GM04504 (cell line): ENCODE measurements at regions not wholly inside any gene's neighbourhood (a gene's known extent, or its start where the extent isn't known, plus 50 kb on each side); places are given as distances from the start of the nearest gene placed in this dataset.
"Not testable (repeated sequence)": the region's sequence is repeated elsewhere in the genome, so short reads cannot be mapped to it uniquely, and the experiment has no call there.

Source experiments
- DNase-seq: peaks from one replicate; pipeline ENCODE4 v3.0.0-alpha.2; 2012; ENCODE audit warnings: low read depth

GRCh38 chr4:111960241-111960667, 185.0 kb upstream of the FAM241A start:
- DNase-seq, result peak; percentile 52

DNA sequence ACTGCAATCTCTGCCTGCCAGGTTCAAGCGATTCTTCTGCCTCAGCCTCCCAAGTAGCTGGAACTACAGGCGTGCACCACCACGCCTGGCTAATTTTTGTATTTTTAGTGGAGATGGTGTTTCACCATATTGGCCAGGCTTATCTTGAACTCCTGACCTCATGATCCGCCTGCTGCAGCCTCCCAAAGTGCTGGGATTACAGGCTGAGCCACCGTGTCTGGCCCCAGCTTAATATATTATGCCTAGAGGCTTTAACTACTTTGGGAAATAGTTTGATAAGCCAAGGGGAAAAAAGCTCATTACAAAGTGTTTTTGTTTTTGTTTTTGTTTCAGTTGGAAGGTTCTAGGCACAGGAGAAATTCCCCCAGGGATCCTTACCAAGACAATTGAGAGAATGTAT, 184.2 kb upstream of the FAM241A start:
- not testable (repeated sequence) for DNase-seq

DNA sequence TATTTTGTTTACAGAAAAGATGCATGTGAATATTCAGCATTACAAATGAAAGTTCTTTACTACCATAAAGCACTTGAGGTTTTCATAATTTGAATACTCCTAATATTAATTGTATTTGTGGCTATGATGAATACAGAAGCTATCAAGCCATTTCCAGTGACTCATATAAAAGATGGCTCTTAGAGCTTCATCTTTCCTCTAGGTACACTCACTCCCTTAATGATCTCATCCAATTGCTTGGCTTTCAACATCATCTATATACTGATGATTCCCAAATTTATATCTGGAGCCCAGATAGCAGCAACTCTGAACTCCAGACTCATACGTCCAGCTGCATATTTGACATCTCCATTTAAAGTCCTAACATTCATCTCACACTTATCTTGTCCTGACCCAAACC, 183.4 kb upstream of the FAM241A start:
- DNase-seq, result no peak

DNA sequence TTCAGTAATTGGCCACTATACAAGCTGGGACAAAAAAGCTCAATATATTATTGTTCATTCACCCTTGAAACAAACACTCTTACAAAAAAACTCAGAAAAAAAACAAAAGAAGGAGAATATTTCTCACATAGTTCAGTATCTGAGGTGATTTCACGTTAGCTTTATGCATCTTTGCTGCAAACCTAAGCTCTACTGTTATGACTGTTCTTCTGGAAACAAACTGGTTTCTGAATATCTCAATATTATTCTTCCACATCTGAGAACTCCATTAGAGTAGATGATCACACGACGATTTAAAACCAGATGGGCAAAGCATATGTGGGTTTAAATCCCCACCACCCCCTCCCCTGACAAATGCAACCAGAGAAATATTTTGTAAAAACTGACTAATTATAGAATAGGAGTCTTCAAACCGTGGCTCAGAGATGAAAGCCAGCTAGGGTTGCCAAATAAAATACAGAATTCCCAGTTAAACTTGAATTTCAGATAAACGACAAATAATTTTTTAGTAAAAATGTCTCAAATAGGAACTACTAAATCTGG, 182.0 kb upstream of the FAM241A start:
- no peak for DNase-seq

- DNase-seq, result no peak
Measured at GRCh38 chr4:111977419-111977965, 167.8 kb upstream of the FAM241A start.

DNA sequence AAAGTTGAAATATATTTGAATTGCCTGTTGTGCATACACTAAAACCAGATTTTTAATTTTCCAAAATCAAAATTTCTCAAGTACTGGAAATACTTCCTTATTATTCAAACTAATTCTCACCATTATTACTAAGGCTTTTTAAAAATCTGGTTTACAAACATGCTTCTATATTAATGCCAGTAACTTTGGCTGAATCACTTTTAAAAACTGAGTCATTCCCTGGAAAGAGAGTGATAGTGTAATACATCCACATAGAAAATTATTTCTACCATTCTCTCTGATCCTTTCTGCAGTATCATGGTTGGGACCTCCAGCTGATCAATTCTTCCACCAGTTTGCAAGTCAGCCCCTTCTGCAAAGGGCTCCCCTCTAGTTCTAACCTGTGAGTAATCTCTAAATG, 165.3 kb upstream of the FAM241A start:
- DNase-seq, result no peak

DNA sequence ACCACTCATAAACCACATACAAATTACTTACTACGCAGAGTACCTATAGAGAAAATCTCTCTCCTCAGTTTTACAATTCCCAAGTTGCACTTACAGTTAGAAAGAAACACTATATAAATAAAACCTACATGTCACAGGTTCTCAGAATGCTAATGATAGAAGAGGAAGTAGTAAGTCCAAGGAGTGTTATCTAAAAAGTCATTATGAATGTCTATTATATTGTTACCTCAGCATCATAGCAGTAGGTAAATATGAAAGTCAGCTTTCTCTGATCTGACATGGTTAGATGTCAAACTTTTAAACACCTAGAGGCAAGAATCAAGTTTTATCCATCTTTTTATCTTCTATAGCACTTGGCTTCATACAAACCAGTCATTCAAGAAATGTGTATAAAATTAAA, 163.2 kb upstream of the FAM241A start:
- DNase-seq, result no peak

DNA sequence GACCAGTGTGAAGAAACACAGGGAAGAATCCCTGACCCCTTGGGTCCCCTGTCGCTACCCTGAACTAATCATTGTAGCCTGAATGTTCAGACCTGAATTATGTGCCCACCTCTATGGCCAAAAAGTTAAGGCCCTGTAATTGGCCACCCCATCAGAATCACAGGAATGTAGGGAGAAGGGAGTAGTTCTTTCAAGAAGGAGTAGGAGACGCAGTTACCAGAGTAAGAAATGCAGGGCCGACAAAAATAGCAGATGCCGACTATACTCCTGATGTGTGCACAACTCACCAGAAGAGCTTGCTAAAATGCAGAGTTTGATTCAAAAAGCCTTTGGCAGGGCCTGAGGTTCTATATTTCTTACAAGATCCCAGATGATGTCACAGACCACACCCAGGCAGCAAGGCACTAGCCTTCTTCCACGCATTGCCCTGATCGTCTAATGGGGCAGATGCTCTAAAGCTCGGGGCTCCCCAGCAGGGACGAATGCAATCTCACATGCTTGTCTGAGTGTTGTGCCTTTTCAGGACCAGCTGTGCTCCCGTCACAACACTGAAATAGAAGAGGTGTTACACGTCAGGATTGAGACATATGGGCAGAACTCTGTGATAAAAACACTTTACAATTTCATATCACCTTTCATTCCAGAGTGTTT, 161.0 kb upstream of the FAM241A start:
- no peak for DNase-seq

DNA sequence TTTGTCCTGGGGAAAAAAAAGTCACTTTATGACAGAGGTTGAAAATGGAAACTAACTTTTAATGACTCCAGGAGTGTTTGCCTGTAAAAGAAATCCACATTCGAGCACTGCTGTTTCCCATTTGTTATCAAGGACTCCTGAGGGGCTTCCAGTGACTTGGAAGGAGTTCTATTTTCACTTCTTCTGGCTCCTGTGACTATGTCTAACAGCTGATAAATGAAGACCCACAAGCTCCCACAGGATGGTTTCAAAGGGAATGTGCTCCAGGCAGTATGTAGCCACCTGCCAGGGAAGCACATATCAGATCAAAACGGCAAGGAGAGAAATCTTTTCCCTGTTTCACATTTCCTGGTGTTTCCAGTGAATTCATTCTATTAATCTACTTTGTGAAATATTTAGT, 159.8 kb upstream of the FAM241A start:
- DNase-seq, result no peak

- no peak for DNase-seq
Measured at GRCh38 chr4:111986095-111986494, 159.2 kb upstream of the FAM241A start.

- DNase-seq, result no peak
Measured at GRCh38 chr4:111988514-111988913, 156.7 kb upstream of the FAM241A start.

- DNase-seq, result no peak
Measured at GRCh38 chr4:111989817-111990216, 155.4 kb upstream of the FAM241A start.

GRCh38 chr4:111991163-111991562, 154.1 kb upstream of the FAM241A start:
- DNase-seq, result no peak

DNA sequence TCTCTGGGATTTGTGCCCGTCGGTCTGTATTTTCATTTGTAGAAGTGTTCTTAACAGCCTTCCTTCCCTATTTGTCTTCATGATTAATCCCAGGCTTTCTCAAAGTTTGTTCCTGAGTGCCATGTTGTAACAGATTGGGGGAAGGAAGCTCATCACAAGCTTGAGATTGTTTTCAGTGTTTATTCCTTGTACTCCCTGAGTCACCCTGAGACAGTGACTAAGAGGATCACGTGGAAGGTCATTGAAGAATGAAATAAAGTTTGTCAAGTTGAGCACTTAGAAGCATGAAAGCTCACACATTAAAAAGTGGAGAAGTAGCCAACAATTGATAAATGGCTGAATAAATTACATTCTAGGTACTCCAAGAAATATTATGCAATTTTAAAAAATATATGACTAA, 153.5 kb upstream of the FAM241A start:
- peak; percentile 40 for DNase-seq

GRCh38 chr4:111992351-111993168, 152.7 kb upstream of the FAM241A start:
- DNase-seq, result no peak

- no peak for DNase-seq
Measured at GRCh38 chr4:111994392-111994791, 150.9 kb upstream of the FAM241A start.

- no peak for DNase-seq
Measured at GRCh38 chr4:111997785-111998184, 147.5 kb upstream of the FAM241A start.

GRCh38 chr4:111999801-112000200, 145.5 kb upstream of the FAM241A start:
- no peak for DNase-seq

DNA sequence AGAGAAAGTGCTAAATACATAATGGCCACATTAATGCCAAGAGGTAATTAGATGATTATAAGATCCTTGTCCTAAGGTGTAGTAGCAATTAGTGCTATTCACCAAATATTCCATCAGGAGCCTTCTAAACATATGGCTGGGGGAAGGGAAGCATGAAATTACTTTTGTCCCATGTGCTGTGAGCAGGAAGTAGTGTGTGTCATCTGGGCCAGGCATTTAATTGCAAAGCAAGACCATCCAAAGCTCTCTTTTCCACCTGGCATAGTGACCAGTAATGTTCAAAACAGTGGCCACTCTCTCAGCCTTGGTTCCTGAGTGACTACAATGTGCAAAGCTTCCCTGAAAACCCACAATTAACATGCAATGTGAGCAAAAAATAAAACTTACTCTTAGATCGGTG, 144.2 kb upstream of the FAM241A start:
- no peak for DNase-seq

DNA sequence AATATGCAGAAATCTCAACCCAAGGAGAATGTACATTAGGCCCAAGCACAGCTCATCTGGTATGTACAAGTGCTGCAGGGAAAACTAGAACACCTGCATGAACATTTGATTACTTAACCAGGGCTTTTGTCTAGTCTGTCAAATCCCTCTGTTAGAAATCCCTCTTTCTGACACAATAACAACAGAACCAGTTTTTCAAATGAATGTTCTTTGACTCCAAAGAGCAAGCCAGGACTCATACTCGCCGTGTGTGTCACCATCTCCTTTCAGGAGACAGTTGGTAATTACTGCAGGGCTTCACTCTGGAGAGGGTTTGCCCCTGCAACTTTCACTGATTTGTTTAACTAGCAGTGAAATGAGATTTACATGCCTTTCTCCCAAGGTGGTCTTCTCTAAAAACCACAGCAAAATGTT, 143.0 kb upstream of the FAM241A start:
- DNase-seq, result no peak

DNA sequence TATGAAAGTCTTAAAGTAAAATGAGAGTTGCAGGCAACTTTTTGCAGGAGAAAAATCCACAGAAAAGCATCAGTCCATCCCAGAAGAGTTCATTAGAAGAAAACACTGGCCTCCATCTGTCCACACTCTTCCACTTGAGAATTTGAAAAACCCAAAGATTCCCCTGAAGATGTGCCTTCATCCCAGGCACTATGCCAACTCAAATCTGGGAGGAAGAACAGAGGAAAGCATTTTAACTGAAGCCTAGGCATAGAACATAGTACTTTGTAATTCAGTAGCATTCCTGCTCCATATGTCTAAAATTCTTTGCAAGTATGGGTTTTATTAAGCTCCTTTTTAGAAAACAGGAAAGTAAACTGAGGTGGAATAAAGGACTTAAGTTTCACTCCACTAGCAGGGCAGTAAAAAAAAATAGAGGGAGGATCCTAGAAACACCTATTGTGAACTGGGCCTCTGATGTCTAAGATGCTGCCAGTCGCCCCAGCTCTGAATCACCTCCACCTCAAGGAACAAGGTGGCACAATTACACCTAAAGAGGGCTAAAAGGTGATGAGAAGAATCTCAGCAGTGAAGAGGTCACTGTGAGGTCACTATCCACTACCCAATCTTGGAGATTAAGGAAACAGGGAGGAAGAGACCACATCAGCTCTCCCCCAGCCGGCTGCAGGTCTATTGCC, 141.9 kb upstream of the FAM241A start:
- DNase-seq, result no peak

GRCh38 chr4:112005027-112005426, 140.2 kb upstream of the FAM241A start:
- no peak for DNase-seq

GRCh38 chr4:112007391-112007790, 137.9 kb upstream of the FAM241A start:
- DNase-seq, result no peak
